T-cell (primary cell): ENCODE measurements at regions not wholly inside any gene's neighbourhood (a gene's known extent, or its start where the extent isn't known, plus 50 kb on each side); places are given as distances from the start of the nearest gene placed in this dataset.
"Not testable (repeated sequence)": the region's sequence is repeated elsewhere in the genome, so short reads cannot be mapped to it uniquely, and the experiment has no call there.

Experiments used
- ATAC-seq, 4 experiments: fragments of 200-7000 bp in 3 of 4; fragments of 150-1000 bp in 1 of 4; cut with Tn5 transposase; replicated peaks in 1 of 4; 1 replicate in 3 of 4; 2 replicates in 1 of 4; pipeline ENCODE4 v1.10.0; 2021; ENCODE audit warnings: moderate library complexity in 3 of 4, mild to moderate bottlenecking in 2 of 4, moderate number of reproducible peaks in 1 of 4
- CTCF ChIA-PET, 2 donors: fragments of 300-600 bp; sonication (Branson Sonifier 250); formaldehyde crosslinking; loops; one replicate each; lab custom pipeline; 2022; ENCODE audit warnings: antibody characterized with exemption in 2 of 2; lab: Charles Lee
- POLR2A ChIA-PET, 2 donors: fragments of 300-600 bp; sonication (Branson Sonifier 250); formaldehyde crosslinking; loops; one replicate each; lab custom pipeline; 2022; ENCODE audit warnings: antibody characterized with exemption in 2 of 2; lab: Charles Lee
- DNase-seq, 35 experiments: peaks; one replicate each; pipeline versions ENCODE4 v3.0.0 to v3.0.0-alpha.2; 2013 to 2023
- H3K27ac ChIP-seq: one replicate; pipeline ENCODE4 v1.5.1; 2013; ENCODE audit warnings: low read length
- H3K27me3 ChIP-seq, 2 experiments: replicated peaks in 1 of 2; 1 replicate in 1 of 2; 2 replicates in 1 of 2; pipeline versions ENCODE4 v1.6.1 to v1.7.0; 2013; ENCODE audit warnings: low read length in 1 of 2, mixed read lengths in 1 of 2; ENCODE audit not compliant: control insufficient read depth in 2 of 2, insufficient read depth in 2 of 2; ENCODE audit errors: extremely low read depth in 1 of 2
- H3K36me3 ChIP-seq, 2 donors: 1 replicate in 1 of 2; 2 replicates in 1 of 2; pipeline versions ENCODE4 v1.6.1 to v1.7.0; 2013; ENCODE audit warnings: low read length in 1 of 2; ENCODE audit not compliant: control insufficient read depth in 2 of 2, insufficient read depth in 1 of 2; ENCODE audit errors: extremely low read depth in 1 of 2
- H3K4me1 ChIP-seq, 2 experiments: 1 replicate in 1 of 2; 2 replicates in 1 of 2; pipeline versions ENCODE4 v1.6.1 to v1.7.0; 2013; ENCODE audit warnings: low read length in 2 of 2, mixed read lengths in 1 of 2; ENCODE audit not compliant: insufficient read depth in 2 of 2, control insufficient read depth in 1 of 2; ENCODE audit errors: extremely low read depth in 1 of 2
- H3K4me3 ChIP-seq, 2 donors: 1 replicate in 1 of 2; 2 replicates in 1 of 2; pipeline versions ENCODE4 v1.5.1 to v1.7.0; 2013; ENCODE audit warnings: mild to moderate bottlenecking in 2 of 2, low read length in 1 of 2, moderate library complexity in 1 of 2; ENCODE audit not compliant: control insufficient read depth in 1 of 2; ENCODE audit errors: extremely low read depth in 1 of 2
- H3K9me3 ChIP-seq: 2 replicates; pipeline ENCODE4 v1.7.0; 2013
- H3K27ac Mint-ChIP-seq, 2 donors: one replicate each; pipeline ENCODE4 v1.8.0; 2020 to 2021; ENCODE audit warnings: mild to moderate bottlenecking in 2 of 2, mixed read lengths in 2 of 2
- H3K27me3 Mint-ChIP-seq, 2 donors: one replicate each; pipeline ENCODE4 v1.8.0; 2021 to 2022; ENCODE audit warnings: mixed read lengths in 2 of 2
- H3K36me3 Mint-ChIP-seq: one replicate; pipeline ENCODE4 v1.8.0; 2021; ENCODE audit warnings: mixed read lengths
- H3K4me1 Mint-ChIP-seq, 3 donors: one replicate each; pipeline ENCODE4 v1.8.0; 2020 to 2022; ENCODE audit warnings: mixed read lengths in 3 of 3, mild to moderate bottlenecking in 1 of 3
- H3K4me3 Mint-ChIP-seq, 3 donors: one replicate each; pipeline ENCODE4 v1.8.0; 2020 to 2022; ENCODE audit warnings: mild to moderate bottlenecking in 3 of 3, mixed read lengths in 3 of 3, moderate library complexity in 3 of 3
- H3K9me3 Mint-ChIP-seq, 3 donors: one replicate each; pipeline ENCODE4 v1.8.0; 2020 to 2022; ENCODE audit warnings: mixed read lengths in 3 of 3
- WGBS: methylation state at CpG from one replicate; pipeline ENCODE4 v1.1.5; 2013; ENCODE audit warnings: missing lambda C conversion rate; ENCODE audit not compliant: insufficient coverage; 5-methylcytosine and 5-hydroxymethylcytosine counted together

DNA sequence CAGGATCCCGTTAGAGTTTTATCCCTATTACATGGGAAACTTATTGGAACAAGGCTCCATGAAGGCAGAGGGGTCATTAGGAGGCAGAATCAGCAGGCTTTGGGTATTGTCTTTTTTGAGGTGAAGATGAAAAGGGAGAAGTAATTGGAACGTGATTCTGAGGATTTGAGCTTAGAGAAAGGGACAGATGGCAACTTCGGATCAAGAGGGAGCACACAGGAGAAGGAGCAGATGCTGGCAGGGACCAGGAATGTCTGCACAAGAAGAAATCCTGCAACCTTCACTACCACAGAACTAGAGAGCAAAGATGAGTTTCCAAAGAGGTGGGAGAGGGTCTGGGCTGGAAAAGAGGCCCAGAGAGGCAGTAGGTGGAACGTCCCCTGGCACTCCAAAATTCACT lies 202.8 kb downstream of the RRAGC start:
- Histone ChIP-seq H3K27me3 (peaks cover 0 to 14% of the 10 kb centered on the region in 2 experiments), H3K9me3 (no peaks in the 10 kb centered on the region), H3K27ac (no peak overlapping the region), H3K4me3 (no peak overlapping the region), H3K4me1 (no peaks in the 10 kb centered on the region), H3K36me3 (no peaks in the 10 kb centered on the region)
- H3K9me3 Mint-ChIP-seq, result peaks cover 5 to 12% (median 7%) of the 10 kb centered on the region in 3 donors
- DNase-seq (no peak), ATAC-seq (no peak)
- H3K4me3 Mint-ChIP-seq, result no peak overlapping the region
- peaks cover 31 to 33% of the 10 kb centered on the region in 2 donors for H3K27me3 Mint-ChIP-seq
- no peaks in the 10 kb centered on the region for H3K4me1 Mint-ChIP-seq
- H3K27ac Mint-ChIP-seq, result no peak overlapping the region
- no peaks in the 10 kb centered on the region for H3K36me3 Mint-ChIP-seq
- 14% methylated on average over 1 of the region's 4 CpGs for WGBS
- ChIA-PET CTCF (no interaction called here), POLR2A (no interaction called here)

DNA sequence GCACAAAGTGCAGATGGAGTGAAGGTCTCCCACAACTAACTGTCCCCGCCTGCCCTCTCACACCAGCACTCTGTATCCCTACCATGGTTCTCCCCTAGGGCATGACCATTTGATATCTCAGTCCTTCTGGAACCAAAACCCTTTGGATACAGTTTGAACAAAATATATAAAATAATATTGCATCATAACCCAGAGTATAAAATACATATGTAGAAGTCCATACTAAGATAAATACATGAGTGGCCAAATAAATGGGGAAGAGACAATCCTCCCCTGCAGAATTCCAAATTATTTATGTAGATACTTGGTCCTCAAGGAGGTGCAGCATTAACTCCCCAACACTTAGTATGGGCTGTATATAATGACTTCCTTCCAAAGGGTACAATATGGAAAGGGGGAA lies 207.4 kb downstream of the RRAGC start:
- Histone ChIP-seq H3K9me3 (no peaks in the 10 kb centered on the region), H3K27me3 (peaks cover 0 to 17% of the 10 kb centered on the region in 2 experiments), H3K36me3 (no peaks in the 10 kb centered on the region), H3K4me3 (no peak overlapping the region), H3K27ac (no peak overlapping the region), H3K4me1 (no peaks in the 10 kb centered on the region)
- Mint-ChIP-seq H3K27ac (no peak overlapping the region), H3K27me3 (peaks cover 21 to 30% of the 10 kb centered on the region in 2 donors), H3K4me3 (no peak overlapping the region), H3K9me3 (no peaks in the 10 kb centered on the region), H3K4me1 (no peaks in the 10 kb centered on the region), H3K36me3 (no peaks in the 10 kb centered on the region)
- POLR2A ChIA-PET, result no interaction called here
- DNase-seq (no peak), ATAC-seq (no peak)
- no CpG with 5 or more reads among the region's 1 CpG for WGBS
- CTCF ChIA-PET, result no interaction called here

DNA sequence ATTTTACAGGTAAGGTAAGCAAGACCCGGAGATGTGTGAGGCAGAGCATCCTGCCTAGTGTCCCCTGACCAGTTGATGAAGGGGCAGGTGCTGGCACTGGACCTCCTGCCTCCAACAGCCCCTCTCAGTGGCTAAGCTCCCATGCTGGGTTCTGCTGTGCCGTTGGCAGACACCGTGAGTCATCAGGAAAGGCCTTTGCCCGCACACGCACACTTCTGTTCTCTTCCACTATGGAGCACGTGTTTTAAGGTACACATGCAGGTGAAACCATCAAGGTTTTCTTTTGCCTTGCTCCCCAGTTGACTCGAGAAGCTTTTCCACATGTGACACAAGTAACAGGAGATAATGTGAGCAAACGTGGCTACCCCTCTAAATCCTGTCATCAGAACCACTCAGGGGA lies 207.9 kb downstream of the RRAGC start:
- H3K36me3 ChIP-seq, result no peaks in the 10 kb centered on the region
- Mint-ChIP-seq H3K36me3 (no peaks in the 10 kb centered on the region), H3K27me3 (peaks cover 16 to 30% of the 10 kb centered on the region in 2 donors), H3K27ac (no peak overlapping the region), H3K4me1 (no peaks in the 10 kb centered on the region), H3K4me3 (no peak overlapping the region), H3K9me3 (no peaks in the 10 kb centered on the region)
- no peak overlapping the region for H3K27ac ChIP-seq
- no peaks in the 10 kb centered on the region for H3K9me3 ChIP-seq
- H3K4me1 ChIP-seq, result no peaks in the 10 kb centered on the region
- POLR2A ChIA-PET, result no interaction called here
- CTCF ChIA-PET, result no interaction called here
- DNase-seq (no peak), ATAC-seq (no peak)
- no peak overlapping the region for H3K4me3 ChIP-seq
- 79% methylated on average over 6 of the region's 8 CpGs for WGBS
- peaks cover 0 to 17% of the 10 kb centered on the region in 2 experiments for H3K27me3 ChIP-seq

DNA sequence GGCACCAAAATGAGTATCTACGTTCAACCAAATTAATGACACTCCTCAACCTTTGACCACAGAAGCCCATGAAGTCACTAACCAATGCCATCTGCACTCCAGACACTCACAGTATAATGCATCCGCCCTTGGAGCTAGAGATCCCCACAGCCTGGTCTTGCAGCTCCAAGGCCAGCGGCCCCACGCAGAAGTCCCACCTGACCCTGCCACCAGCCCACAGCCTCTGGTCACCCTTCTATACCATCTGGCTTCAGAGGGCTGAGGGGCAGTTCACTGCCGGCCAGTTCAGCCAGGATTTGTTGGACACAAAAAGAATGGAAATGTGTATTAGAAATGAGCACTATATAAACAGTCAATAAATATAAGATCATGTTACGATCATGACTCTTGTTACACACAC lies 211.2 kb downstream of the RRAGC start:
- Mint-ChIP-seq H3K27ac (no peak overlapping the region), H3K27me3 (peaks cover 11 to 16% of the 10 kb centered on the region in 2 donors), H3K36me3 (no peaks in the 10 kb centered on the region), H3K4me1 (no peaks in the 10 kb centered on the region), H3K9me3 (no peaks in the 10 kb centered on the region), H3K4me3 (no peak overlapping the region)
- ChIA-PET CTCF (no interaction called here), POLR2A (no interaction called here)
- no peak overlapping the region for H3K27ac ChIP-seq
- ATAC-seq (no peak), DNase-seq (no peak)
- peaks cover 0 to 17% of the 10 kb centered on the region in 2 experiments for H3K27me3 ChIP-seq
- no peak overlapping the region for H3K4me3 ChIP-seq
- H3K36me3 ChIP-seq, result no peaks in the 10 kb centered on the region
- WGBS, result 63% methylated on average over 2 of the region's 6 CpGs
- H3K9me3 ChIP-seq, result no peaks in the 10 kb centered on the region
- H3K4me1 ChIP-seq, result no peaks in the 10 kb centered on the region

DNA sequence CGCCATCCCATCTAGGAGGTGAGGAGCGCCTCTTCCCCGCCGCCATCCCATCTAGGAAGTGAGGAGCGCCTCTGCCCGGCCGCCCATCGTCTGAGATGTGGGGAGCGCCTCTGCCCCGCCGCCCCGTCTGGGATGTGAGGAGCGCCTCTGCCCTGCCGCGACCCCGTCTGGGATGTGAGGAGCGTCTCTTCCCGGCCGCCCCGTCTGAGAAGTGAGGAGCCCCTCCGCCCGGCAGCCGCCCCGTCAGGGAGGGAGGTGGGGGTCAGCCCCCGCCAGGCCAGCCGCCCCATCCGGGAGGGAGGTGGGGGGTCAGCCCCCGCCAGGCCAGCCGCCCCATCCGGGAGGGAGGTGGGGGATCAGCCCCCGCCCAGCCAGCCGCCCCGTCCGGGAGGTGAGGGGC lies 212.2 kb downstream of the RRAGC start:
- H3K4me1 Mint-ChIP-seq, H3K9me3 ChIP-seq, ATAC-seq, H3K9me3 Mint-ChIP-seq, DNase-seq, H3K4me1 ChIP-seq, CTCF ChIA-PET, H3K4me3 ChIP-seq, H3K36me3 Mint-ChIP-seq, POLR2A ChIA-PET, H3K27ac Mint-ChIP-seq, H3K4me3 Mint-ChIP-seq, H3K36me3 ChIP-seq, H3K27ac ChIP-seq: not testable (repeated sequence)
- H3K27me3 ChIP-seq, result peaks cover 0 to 17% of the 10 kb centered on the region in 2 experiments
- H3K27me3 Mint-ChIP-seq, result peaks cover 14 to 16% of the 10 kb centered on the region in 2 donors
- 100% methylated on average over 4 of the region's 34 CpGs for WGBS

DNA sequence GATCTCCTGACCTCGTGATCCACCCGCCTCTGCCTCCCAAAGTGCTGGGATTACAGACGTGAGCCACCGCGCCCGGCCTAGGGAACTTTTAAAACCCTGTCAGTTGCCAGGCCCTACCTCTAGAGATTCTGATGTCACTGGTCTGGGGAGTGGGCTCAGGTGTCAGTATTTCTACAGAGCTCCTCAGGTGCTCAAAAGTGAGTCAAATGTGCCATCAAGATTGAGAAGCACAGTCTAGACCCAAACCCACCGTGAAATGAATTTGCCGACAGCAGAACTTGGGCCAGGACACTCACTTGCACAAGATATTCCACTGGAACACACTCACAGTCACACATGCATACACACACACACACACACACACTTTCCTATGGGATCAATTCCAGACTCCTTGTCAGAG lies 215.5 kb downstream of the RRAGC start:
- ChIA-PET POLR2A (no interaction called here), CTCF (no interaction called here)
- 81% methylated on average over 8 of the region's 8 CpGs for WGBS
- Histone ChIP-seq H3K36me3 (no peaks in the 10 kb centered on the region), H3K27ac (no peak overlapping the region), H3K4me3 (no peak overlapping the region), H3K27me3 (peaks cover 0 to 11% of the 10 kb centered on the region in 2 experiments), H3K4me1 (no peaks in the 10 kb centered on the region), H3K9me3 (no peaks in the 10 kb centered on the region)
- peaks cover 15 to 22% of the 10 kb centered on the region in 2 donors for H3K27me3 Mint-ChIP-seq
- no peak for DNase-seq
- no peak overlapping the region for H3K27ac Mint-ChIP-seq
- no peaks in the 10 kb centered on the region for H3K36me3 Mint-ChIP-seq
- no peaks in the 10 kb centered on the region for H3K4me1 Mint-ChIP-seq
- ATAC-seq, result no peak
- no peak overlapping the region for H3K4me3 Mint-ChIP-seq
- peaks cover 2 to 4% (median 4%) of the 10 kb centered on the region in 3 donors for H3K9me3 Mint-ChIP-seq

DNA sequence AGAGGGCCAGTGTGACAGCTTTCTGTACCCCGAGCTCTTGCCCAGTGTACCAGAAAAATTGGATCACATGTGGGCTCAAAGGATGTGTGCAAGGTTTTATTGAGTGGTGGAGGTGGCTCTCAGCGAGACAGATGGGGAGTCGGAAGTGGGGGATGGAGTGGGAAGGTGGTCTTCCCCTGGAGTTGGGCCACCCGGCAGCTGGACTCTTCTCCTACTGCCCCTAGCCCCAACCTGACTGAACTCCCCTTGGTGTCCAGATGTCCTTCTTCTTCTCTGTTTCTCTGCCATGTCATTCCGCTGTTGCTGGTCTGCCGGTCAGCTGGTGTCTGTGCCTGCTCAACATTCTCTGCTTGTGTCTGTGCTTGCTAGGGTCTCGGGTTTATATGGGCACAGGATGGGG lies 217.9 kb downstream of the RRAGC start:
- Histone ChIP-seq H3K36me3 (no peaks in the 10 kb centered on the region), H3K27me3 (peaks cover 0 to 11% of the 10 kb centered on the region in 2 experiments), H3K4me3 (no peak overlapping the region), H3K27ac (no peak overlapping the region), H3K4me1 (no peaks in the 10 kb centered on the region), H3K9me3 (no peaks in the 10 kb centered on the region)
- Mint-ChIP-seq H3K9me3 (peaks cover 2 to 4% (median 4%) of the 10 kb centered on the region in 3 donors), H3K4me3 (no peak overlapping the region), H3K36me3 (no peaks in the 10 kb centered on the region), H3K27me3 (peaks cover 19 to 29% of the 10 kb centered on the region in 2 donors), H3K27ac (no peak overlapping the region), H3K4me1 (no peaks in the 10 kb centered on the region)
- CTCF ChIA-PET, result no interaction called here
- POLR2A ChIA-PET, result no interaction called here
- no peak for ATAC-seq
- no peak for DNase-seq
- WGBS, result 91% methylated on average over 4 of the region's 7 CpGs
